AML-193 (cell line): ENCODE measurements at regions not wholly inside any gene's neighbourhood (a gene's known extent, or its start where the extent isn't known, plus 50 kb on each side); places are given as distances from the start of the nearest gene placed in this dataset.
A peak's percentile ranks its signal among the peaks of the same experiment; 100 is the strongest.
"Not testable (repeated sequence)": the region's sequence is repeated elsewhere in the genome, so short reads cannot be mapped to it uniquely, and the experiment has no call there.

Experiments used
- DNase-seq, 2 experiments: peaks; one replicate each; lab custom pipeline; 2025; lab: John Stamatoyannopoulos, UW

- no peak for DNase-seq
Observed at GRCh38 chr12:9367828-9368227, 159.6 kb upstream of the PZP start.

GRCh38 chr12:9367201-9367600, 159.0 kb upstream of the PZP start:
- no peak for DNase-seq

- DNase-seq, result peak in 1 of 2 experiments; percentile 27
Observed at GRCh38 chr12:9365296-9365695, 157.1 kb upstream of the PZP start.

- DNase-seq, result no peak
Observed at GRCh38 chr12:9364224-9365176, 156.3 kb upstream of the PZP start.

GRCh38 chr12:9363145-9363544, 154.9 kb upstream of the PZP start:
- no peak for DNase-seq

GRCh38 chr12:9361879-9362326, 153.7 kb upstream of the PZP start:
- no peak for DNase-seq

GRCh38 chr12:9354009-9354754, 146.0 kb upstream of the PZP start:
- not testable (repeated sequence) for DNase-seq

- DNase-seq, result no peak
Observed at GRCh38 chr12:9351136-9351535, 142.9 kb upstream of the PZP start.

GRCh38 chr12:9349888-9350885, 142.0 kb upstream of the PZP start:
- DNase-seq, result no peak

- no peak for DNase-seq
Observed at GRCh38 chr12:9348906-9349518, 140.8 kb upstream of the PZP start.

- DNase-seq, result no peak
Observed at GRCh38 chr12:9347328-9348127, 139.3 kb upstream of the PZP start.

- no peak for DNase-seq
Observed at GRCh38 chr12:9346866-9347327, 138.7 kb upstream of the PZP start.

- DNase-seq, result no peak
Observed at GRCh38 chr12:9345171-9345570, 137.0 kb upstream of the PZP start.

GRCh38 chr12:9344541-9344940, 136.3 kb upstream of the PZP start:
- DNase-seq, result no peak

- DNase-seq, result no peak
Observed at GRCh38 chr12:9343731-9344130, 135.5 kb upstream of the PZP start.

- no peak for DNase-seq
Observed at GRCh38 chr12:9342614-9343353, 134.6 kb upstream of the PZP start.

GRCh38 chr12:9341260-9341585, 133.0 kb upstream of the PZP start:
- no peak for DNase-seq

GRCh38 chr12:9340422-9341259, 132.4 kb upstream of the PZP start:
- no peak for DNase-seq

GRCh38 chr12:9337656-9338055, 129.5 kb upstream of the PZP start:
- no peak for DNase-seq
